ENCODE measurements at regions not wholly inside any gene's neighbourhood (a gene's known extent, or its start where the extent isn't known, plus 50 kb on each side); places are given as distances from the start of the nearest gene placed in this dataset.

GRCh38 chr5:121741156-121741555, 110.5 kb upstream of the FTMT start:
- no peak for DNase-seq (ENCODE audit: low spot score)

- no peak for DNase-seq (ENCODE audit: low spot score)
Observed at GRCh38 chr5:121744577-121744976, 107.1 kb upstream of the FTMT start.

- DNase-seq (ENCODE audit: low spot score) = no peak
Observed at GRCh38 chr5:121745407-121745806, 106.3 kb upstream of the FTMT start.

- no peak for DNase-seq (ENCODE audit: low spot score)
Observed at GRCh38 chr5:121746763-121747162, 104.9 kb upstream of the FTMT start.

GRCh38 chr5:121748686-121749085, 103.0 kb upstream of the FTMT start:
- no peak for DNase-seq (ENCODE audit: low spot score)

- peak; percentile 41 for DNase-seq (ENCODE audit: low spot score)
Observed at GRCh38 chr5:121752149-121752548, 99.5 kb upstream of the FTMT start.

- no peak for DNase-seq (ENCODE audit: low spot score)
Observed at GRCh38 chr5:121755266-121755665, 96.4 kb upstream of the FTMT start.

- DNase-seq (ENCODE audit: low spot score) = no peak
Observed at GRCh38 chr5:121757753-121758152, 93.9 kb upstream of the FTMT start.

- DNase-seq (ENCODE audit: low spot score) = no peak
Observed at GRCh38 chr5:121758615-121759014, 93.1 kb upstream of the FTMT start.

- no peak for DNase-seq (ENCODE audit: low spot score)
Observed at GRCh38 chr5:121762426-121762825, 89.3 kb upstream of the FTMT start.

GRCh38 chr5:121763665-121764064, 88.0 kb upstream of the FTMT start:
- DNase-seq (ENCODE audit: low spot score) = no peak

- DNase-seq (ENCODE audit: low spot score) = no peak
Observed at GRCh38 chr5:121780406-121780805, 71.3 kb upstream of the FTMT start.

- no peak for DNase-seq (ENCODE audit: low spot score)
Observed at GRCh38 chr5:121783700-121784099, 68.0 kb upstream of the FTMT start.

- no peak for DNase-seq (ENCODE audit: low spot score)
Observed at GRCh38 chr5:121793791-121794190, 57.9 kb upstream of the FTMT start.

GRCh38 chr5:121795511-121795910, 56.2 kb upstream of the FTMT start:
- no peak for DNase-seq (ENCODE audit: low spot score)

GRCh38 chr5:121797681-121798518, 53.8 kb upstream of the FTMT start:
- peak; percentile 60 for DNase-seq (ENCODE audit: low spot score)
